ENCODE measurements at regions not wholly inside any gene's neighbourhood (a gene's known extent, or its start where the extent isn't known, plus 50 kb on each side); places are given as distances from the start of the nearest gene placed in this dataset.

DNA sequence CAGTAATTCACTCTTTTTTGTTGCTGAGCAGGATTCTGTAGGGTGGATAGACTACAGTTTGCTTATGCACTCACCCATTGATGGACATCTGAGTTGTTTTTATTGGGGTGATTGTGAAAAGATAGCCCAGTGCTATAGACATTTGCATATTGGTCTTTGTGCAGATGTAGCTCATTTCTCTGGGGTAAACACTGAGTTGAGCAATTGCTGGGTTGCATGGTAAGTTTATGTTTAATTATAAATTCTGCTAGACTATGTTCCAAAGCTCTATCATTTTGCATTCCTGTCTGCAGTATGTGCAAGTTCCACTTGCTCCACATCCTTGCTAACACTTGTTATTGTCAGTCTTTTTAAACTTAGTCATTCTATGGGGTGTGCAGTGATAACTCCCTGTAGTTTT, 65.4 kb upstream of the RFLNA start:
- Histone ChIP-seq H3K9me3 (ENCODE audit: control insufficient read depth, insufficient read depth, low read depth, low read length) (no peaks in the 10 kb centered on the region), H3K36me3 (ENCODE audit: control insufficient read depth, insufficient read depth, low read length) (no peaks in the 10 kb centered on the region), H3K27me3 (ENCODE audit: control insufficient read depth, insufficient read depth, low read length) (no peaks in the 10 kb centered on the region), H3K27ac (ENCODE audit: low read length) (no peak overlapping the region), H3K4me1 (ENCODE audit: control insufficient read depth, insufficient read depth, low read length) (no peaks in the 10 kb centered on the region), H3K4me3 (ENCODE audit: low read depth in 2 of 2, low read length in 2 of 2) (no peak overlapping the region)
- DNase-seq (ENCODE audit: low read depth, low spot score), result no peak
- no TSS peak for BruUV-seq (replicated peaks)
- in situ Hi-C loops (cut with HindIII; ENCODE audit: low pct_unique_long_range_greater_than_20kb, low sequenced_read_pairs), result no loop called here
- no peak for TF ChIP-seq SIN3A (IDR thresholded peaks at IDR 0.05; ENCODE audit: borderline replicate concordance, insufficient read depth, low read depth, low read length)
- no peak for TF ChIP-seq POLR2AphosphoS5 (IDR thresholded peaks at IDR 0.05; ENCODE audit: low read depth, low read length)
- ChIA-PET POLR2A (no interaction called here), CTCF (no interaction called here)
- no peak for ATAC-seq
- intact Hi-C loops (cut with micrococcal nuclease; ENCODE audit: unreplicated experiment), result no loop called here

DNA sequence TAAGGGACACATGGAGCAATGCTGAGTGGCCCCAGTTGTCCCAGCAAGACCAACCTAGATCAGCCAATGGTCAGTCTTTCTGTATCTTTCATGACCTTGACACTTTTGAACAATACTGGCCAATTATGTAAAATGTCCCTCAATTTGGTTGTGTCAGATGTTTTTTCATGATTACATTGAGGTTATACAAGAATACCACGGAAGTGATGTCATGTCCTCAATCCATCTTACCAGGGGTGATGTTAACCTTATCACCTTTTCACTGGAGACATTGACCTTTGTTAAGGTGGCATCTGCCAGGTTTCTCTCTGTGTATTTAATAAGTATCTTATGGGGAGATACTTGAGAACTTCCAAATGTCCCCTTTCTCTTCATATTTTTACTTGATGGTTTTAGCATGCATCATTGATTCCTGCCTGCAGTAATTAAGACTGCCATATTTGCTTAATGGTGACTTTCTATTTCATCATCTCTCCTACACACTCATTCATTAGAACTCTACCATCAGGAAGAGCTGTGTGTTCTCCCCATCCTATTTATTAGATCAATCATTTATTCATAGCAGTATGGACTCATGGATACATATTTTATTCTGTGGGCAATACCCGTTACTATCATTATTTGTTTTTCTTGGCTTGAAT, 64.7 kb upstream of the RFLNA start:
- BruUV-seq (replicated peaks), result no TSS peak
- H3K27ac ChIP-seq (ENCODE audit: low read length), result no peak overlapping the region
- H3K4me1 ChIP-seq (ENCODE audit: control insufficient read depth, insufficient read depth, low read length), result no peaks in the 10 kb centered on the region
- ChIA-PET CTCF (no interaction called here), POLR2A (no interaction called here)
- intact Hi-C loops (cut with micrococcal nuclease; ENCODE audit: unreplicated experiment), result no loop called here
- DNase-seq (ENCODE audit: low read depth, low spot score) (no peak), ATAC-seq (no peak)
- H3K27me3 ChIP-seq (ENCODE audit: control insufficient read depth, insufficient read depth, low read length), result no peaks in the 10 kb centered on the region
- H3K4me3 ChIP-seq (ENCODE audit: low read depth in 2 of 2, low read length in 2 of 2), result no peak overlapping the region
- H3K9me3 ChIP-seq (ENCODE audit: control insufficient read depth, insufficient read depth, low read depth, low read length), result no peaks in the 10 kb centered on the region
- in situ Hi-C loops (cut with HindIII; ENCODE audit: low pct_unique_long_range_greater_than_20kb, low sequenced_read_pairs), result no loop called here
- TF ChIP-seq, protein P1, sequence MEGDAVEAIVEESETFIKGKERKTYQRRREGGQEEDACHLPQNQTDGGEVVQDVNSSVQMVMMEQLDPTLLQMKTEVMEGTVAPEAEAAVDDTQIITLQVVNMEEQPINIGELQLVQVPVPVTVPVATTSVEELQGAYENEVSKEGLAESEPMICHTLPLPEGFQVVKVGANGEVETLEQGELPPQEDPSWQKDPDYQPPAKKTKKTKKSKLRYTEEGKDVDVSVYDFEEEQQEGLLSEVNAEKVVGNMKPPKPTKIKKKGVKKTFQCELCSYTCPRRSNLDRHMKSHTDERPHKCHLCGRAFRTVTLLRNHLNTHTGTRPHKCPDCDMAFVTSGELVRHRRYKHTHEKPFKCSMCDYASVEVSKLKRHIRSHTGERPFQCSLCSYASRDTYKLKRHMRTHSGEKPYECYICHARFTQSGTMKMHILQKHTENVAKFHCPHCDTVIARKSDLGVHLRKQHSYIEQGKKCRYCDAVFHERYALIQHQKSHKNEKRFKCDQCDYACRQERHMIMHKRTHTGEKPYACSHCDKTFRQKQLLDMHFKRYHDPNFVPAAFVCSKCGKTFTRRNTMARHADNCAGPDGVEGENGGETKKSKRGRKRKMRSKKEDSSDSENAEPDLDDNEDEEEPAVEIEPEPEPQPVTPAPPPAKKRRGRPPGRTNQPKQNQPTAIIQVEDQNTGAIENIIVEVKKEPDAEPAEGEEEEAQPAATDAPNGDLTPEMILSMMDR (IDR thresholded peaks at IDR 0.05), result no peak
- no peaks in the 10 kb centered on the region for H3K36me3 ChIP-seq (ENCODE audit: control insufficient read depth, insufficient read depth, low read length)

GRCh38 chr12:124230789-124231188, 64.1 kb upstream of the RFLNA start:
- DNase-seq (ENCODE audit: low read depth, low spot score) (no peak), ATAC-seq (no peak)
- Histone ChIP-seq H3K4me1 (ENCODE audit: control insufficient read depth, insufficient read depth, low read length) (no peaks in the 10 kb centered on the region), H3K36me3 (ENCODE audit: control insufficient read depth, insufficient read depth, low read length) (no peaks in the 10 kb centered on the region), H3K4me3 (ENCODE audit: low read depth in 2 of 2, low read length in 2 of 2) (no peak overlapping the region), H3K27ac (ENCODE audit: low read length) (no peak overlapping the region), H3K27me3 (ENCODE audit: control insufficient read depth, insufficient read depth, low read length) (no peaks in the 10 kb centered on the region), H3K9me3 (ENCODE audit: control insufficient read depth, insufficient read depth, low read depth, low read length) (no peaks in the 10 kb centered on the region)
- BruUV-seq (replicated peaks), result no TSS peak
- in situ Hi-C loops (cut with HindIII; ENCODE audit: low pct_unique_long_range_greater_than_20kb, low sequenced_read_pairs) (no loop called here), intact Hi-C loops (cut with micrococcal nuclease; ENCODE audit: unreplicated experiment) (no loop called here)
- CTCF ChIA-PET, result no interaction called here
- POLR2A ChIA-PET, result no interaction called here
- TF ChIP-seq POLR2AphosphoS5 (IDR thresholded peaks at IDR 0.05; ENCODE audit: low read depth, low read length) (no peak), SIN3A (IDR thresholded peaks at IDR 0.05; ENCODE audit: borderline replicate concordance, insufficient read depth, low read depth, low read length) (no peak), TCF7L2 (IDR thresholded peaks at IDR 0.05; ENCODE audit: low read depth, low read length) (no peak), REST (IDR thresholded peaks at IDR 0.05; ENCODE audit: insufficient read depth in 1 of 2, low read depth in 2 of 2, low read length in 1 of 2) (no peak)
- TF ChIP-seq, protein P1 (IDR thresholded peaks at IDR 0.05), result no peak

Data from Panc1 (cell line).